Glutamatergic neuron (in vitro differentiated cells): ENCODE measurements at regions not wholly inside any gene's neighbourhood (a gene's known extent, or its start where the extent isn't known, plus 50 kb on each side); places are given as distances from the start of the nearest gene placed in this dataset.

ENCODE experiments used
- DNase-seq: peaks from one replicate; pipeline ENCODE4 v3.0.0; 2022
- H3K27ac Mint-ChIP-seq: one replicate; pipeline ENCODE4 v1.8.0; 2020; ENCODE audit warnings: mild to moderate bottlenecking, mixed read lengths, inconsistent platforms; ENCODE audit not compliant: unreplicated experiment
- H3K27me3 Mint-ChIP-seq: one replicate; pipeline ENCODE4 v1.8.0; 2020; ENCODE audit warnings: mild to moderate bottlenecking, moderate library complexity, mixed read lengths, inconsistent platforms; ENCODE audit not compliant: unreplicated experiment
- H3K36me3 Mint-ChIP-seq: one replicate; pipeline ENCODE4 v1.8.0; 2020; ENCODE audit warnings: mild to moderate bottlenecking, mixed read lengths, inconsistent platforms; ENCODE audit not compliant: unreplicated experiment
- H3K4me1 Mint-ChIP-seq: one replicate; pipeline ENCODE4 v1.8.0; 2020; ENCODE audit warnings: mild to moderate bottlenecking, low read depth, mixed read lengths, inconsistent platforms; ENCODE audit not compliant: unreplicated experiment
- H3K4me3 Mint-ChIP-seq: one replicate; pipeline ENCODE4 v1.8.0; 2020; ENCODE audit warnings: mild to moderate bottlenecking, mixed read lengths, inconsistent platforms; ENCODE audit not compliant: unreplicated experiment
- H3K9me3 Mint-ChIP-seq: one replicate; pipeline ENCODE4 v1.8.0; 2020; ENCODE audit warnings: mild to moderate bottlenecking, moderate library complexity, mixed read lengths, inconsistent platforms; ENCODE audit not compliant: unreplicated experiment
- TF ChIP-seq, protein P1 (sequence below): fragments of 200-600 bp; sonication (generic); IDR thresholded peaks from one replicate; pipeline ENCODE4 v1.5.0; 2021; ENCODE audit not compliant: partially characterized antibody, unreplicated experiment

DNA sequence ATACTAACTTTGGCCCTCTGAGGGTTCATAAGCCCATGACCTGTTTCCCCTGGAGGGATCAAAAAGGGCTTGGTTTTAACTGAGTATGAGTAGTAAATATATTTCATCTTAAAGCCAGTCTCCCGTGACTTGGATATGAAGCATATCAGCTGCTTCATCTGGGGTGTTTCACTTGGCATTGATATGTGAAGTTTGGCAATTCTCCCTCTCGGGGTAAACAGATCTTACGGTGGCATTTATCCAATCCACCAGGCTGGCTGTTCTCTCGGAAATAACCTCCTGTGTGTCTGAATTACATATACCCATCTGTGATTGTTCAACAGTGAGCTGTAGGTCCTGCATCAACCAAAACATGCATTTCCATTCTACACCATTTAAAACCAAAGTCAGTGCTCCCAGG, 130.7 kb downstream of the ADAM29 start:
- no peaks in the 10 kb centered on the region for H3K9me3 Mint-ChIP-seq
- no peaks in the 10 kb centered on the region for H3K4me1 Mint-ChIP-seq
- no peaks in the 10 kb centered on the region for H3K27me3 Mint-ChIP-seq
- no peak overlapping the region for H3K27ac Mint-ChIP-seq
- H3K4me3 Mint-ChIP-seq, result no peak overlapping the region
- DNase-seq, result no peak
- H3K36me3 Mint-ChIP-seq, result no peaks in the 10 kb centered on the region
- TF ChIP-seq, protein P1, sequence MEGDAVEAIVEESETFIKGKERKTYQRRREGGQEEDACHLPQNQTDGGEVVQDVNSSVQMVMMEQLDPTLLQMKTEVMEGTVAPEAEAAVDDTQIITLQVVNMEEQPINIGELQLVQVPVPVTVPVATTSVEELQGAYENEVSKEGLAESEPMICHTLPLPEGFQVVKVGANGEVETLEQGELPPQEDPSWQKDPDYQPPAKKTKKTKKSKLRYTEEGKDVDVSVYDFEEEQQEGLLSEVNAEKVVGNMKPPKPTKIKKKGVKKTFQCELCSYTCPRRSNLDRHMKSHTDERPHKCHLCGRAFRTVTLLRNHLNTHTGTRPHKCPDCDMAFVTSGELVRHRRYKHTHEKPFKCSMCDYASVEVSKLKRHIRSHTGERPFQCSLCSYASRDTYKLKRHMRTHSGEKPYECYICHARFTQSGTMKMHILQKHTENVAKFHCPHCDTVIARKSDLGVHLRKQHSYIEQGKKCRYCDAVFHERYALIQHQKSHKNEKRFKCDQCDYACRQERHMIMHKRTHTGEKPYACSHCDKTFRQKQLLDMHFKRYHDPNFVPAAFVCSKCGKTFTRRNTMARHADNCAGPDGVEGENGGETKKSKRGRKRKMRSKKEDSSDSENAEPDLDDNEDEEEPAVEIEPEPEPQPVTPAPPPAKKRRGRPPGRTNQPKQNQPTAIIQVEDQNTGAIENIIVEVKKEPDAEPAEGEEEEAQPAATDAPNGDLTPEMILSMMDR, result no peak

DNA sequence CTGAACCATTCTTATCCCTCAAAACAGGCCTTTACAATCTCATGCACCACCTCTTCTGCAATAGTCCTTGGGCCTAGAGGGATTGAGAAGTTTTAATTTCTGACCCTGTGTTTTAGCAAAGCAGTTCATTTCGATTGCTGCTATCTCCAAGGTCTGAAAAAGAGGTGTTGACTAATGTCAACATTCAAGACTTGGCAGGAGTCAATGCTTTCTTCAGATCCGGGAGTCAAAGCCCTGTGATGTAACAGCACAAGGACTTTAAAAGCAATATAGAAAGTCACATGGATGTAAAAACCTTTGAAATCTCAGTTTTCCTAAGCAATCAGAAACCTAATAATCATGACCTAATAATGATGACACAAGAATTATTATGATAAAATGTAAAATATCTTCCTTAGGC, 133.8 kb downstream of the ADAM29 start:
- TF ChIP-seq, protein P1, result no peak
- no peak overlapping the region for H3K27ac Mint-ChIP-seq
- no peak overlapping the region for H3K4me3 Mint-ChIP-seq
- no peaks in the 10 kb centered on the region for H3K36me3 Mint-ChIP-seq
- H3K9me3 Mint-ChIP-seq, result no peaks in the 10 kb centered on the region
- H3K27me3 Mint-ChIP-seq, result peaks cover 2% of the 10 kb centered on the region
- DNase-seq, result no peak
- no peaks in the 10 kb centered on the region for H3K4me1 Mint-ChIP-seq

DNA sequence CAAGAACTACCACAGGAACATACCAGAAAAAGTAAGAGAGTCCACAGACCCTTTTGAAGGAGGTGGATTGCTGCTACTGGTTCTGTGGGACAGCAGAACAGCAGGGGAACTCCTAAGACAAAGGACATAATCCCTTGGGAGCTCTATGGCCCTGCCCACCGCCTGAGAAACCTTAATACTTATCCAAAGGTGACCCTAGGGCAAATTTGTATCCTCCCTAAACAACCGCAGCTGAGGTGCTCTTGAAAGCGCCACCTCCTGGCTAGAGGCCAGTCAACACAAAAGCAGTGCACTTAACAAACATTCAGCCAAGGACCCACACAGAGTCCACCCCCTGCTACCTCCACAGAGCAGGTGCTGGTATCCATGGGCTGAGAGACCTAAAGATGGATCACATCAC, 136.8 kb downstream of the ADAM29 start:
- H3K27ac Mint-ChIP-seq, result no peak overlapping the region
- peaks cover 2% of the 10 kb centered on the region for H3K27me3 Mint-ChIP-seq
- DNase-seq, result no peak
- H3K9me3 Mint-ChIP-seq, result no peaks in the 10 kb centered on the region
- TF ChIP-seq, protein P1, result no peak
- H3K4me3 Mint-ChIP-seq, result no peak overlapping the region
- no peaks in the 10 kb centered on the region for H3K4me1 Mint-ChIP-seq
- no peaks in the 10 kb centered on the region for H3K36me3 Mint-ChIP-seq

DNA sequence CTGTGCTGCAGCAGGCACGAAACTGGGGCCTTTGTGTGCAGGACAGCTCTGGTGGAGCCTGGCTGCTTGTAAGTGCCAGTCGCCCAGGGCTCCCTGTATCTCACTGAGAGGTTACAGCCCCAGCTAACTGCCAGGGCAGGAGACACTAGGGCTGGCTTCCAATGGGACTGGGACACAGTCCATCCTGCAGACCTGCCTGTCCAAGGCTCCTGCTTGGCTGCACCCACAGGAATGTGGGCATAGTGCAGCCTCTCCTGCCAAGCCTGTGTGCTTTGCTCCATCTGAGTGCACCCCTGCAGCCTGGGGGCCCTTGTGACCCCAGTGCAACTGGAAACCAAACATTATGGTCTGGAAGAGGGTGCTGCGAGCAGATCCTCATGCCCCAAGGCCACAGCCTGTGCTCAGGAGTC, 144.0 kb downstream of the ADAM29 start:
- peaks cover 4% of the 10 kb centered on the region for H3K4me1 Mint-ChIP-seq
- TF ChIP-seq, protein P1, result no peak
- H3K36me3 Mint-ChIP-seq, result no peaks in the 10 kb centered on the region
- no peaks in the 10 kb centered on the region for H3K9me3 Mint-ChIP-seq
- H3K27me3 Mint-ChIP-seq, result peaks cover 2% of the 10 kb centered on the region
- no peak for DNase-seq
- no peak overlapping the region for H3K4me3 Mint-ChIP-seq
- no peak overlapping the region for H3K27ac Mint-ChIP-seq

DNA sequence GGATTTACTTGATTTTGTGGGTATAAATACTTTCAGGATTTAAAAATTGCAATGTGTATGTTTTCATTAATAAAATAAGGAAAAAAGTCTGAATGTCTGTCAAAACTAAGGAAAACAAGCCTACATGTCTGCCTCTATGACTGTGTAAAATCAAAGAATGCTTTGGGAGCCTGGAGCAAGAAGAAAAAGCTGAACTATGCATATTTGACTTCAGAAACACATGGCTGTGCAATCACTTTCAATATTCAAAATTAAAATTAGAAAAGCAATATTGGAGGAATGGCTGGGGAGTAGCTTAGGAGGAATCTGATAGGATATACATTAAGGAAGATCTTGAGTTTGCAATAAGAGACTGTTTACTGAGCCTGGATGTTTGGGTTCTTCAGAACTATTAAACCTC, 147.1 kb downstream of the ADAM29 start:
- H3K27ac Mint-ChIP-seq, result no peak overlapping the region
- H3K27me3 Mint-ChIP-seq, result peaks cover 2% of the 10 kb centered on the region
- peaks cover 5% of the 10 kb centered on the region for H3K4me1 Mint-ChIP-seq
- no peak overlapping the region for H3K4me3 Mint-ChIP-seq
- TF ChIP-seq, protein P1, result no peak
- no peaks in the 10 kb centered on the region for H3K9me3 Mint-ChIP-seq
- DNase-seq, result no peak
- no peaks in the 10 kb centered on the region for H3K36me3 Mint-ChIP-seq
